Chondrocyte (in vitro differentiated cells): ENCODE measurements at regions not wholly inside any gene's neighbourhood (a gene's known extent, or its start where the extent isn't known, plus 50 kb on each side); places are given as distances from the start of the nearest gene placed in this dataset.

Source experiments
- DNase-seq: peaks from one replicate; pipeline ENCODE4 v3.0.0; 2021; ENCODE audit warnings: mixed read lengths, low spot score
- H3K27ac Mint-ChIP-seq: one replicate; pipeline ENCODE4 v1.8.0; 2021; ENCODE audit warnings: mild to moderate bottlenecking, moderate library complexity, mixed read lengths; ENCODE audit not compliant: unreplicated experiment
- H3K27me3 Mint-ChIP-seq: 2 replicates; pipeline ENCODE4 v1.8.0; 2021; ENCODE audit warnings: low read depth, mixed read lengths
- H3K36me3 Mint-ChIP-seq: 2 replicates; pipeline ENCODE4 v1.8.0; 2021; ENCODE audit warnings: low read depth, mixed read lengths
- H3K4me1 Mint-ChIP-seq: 2 replicates; pipeline ENCODE4 v1.8.0; 2021; ENCODE audit warnings: low read depth, mild to moderate bottlenecking, mixed read lengths
- H3K4me3 Mint-ChIP-seq: one replicate; pipeline ENCODE4 v1.8.0; 2021; ENCODE audit warnings: mild to moderate bottlenecking, moderate library complexity, mixed read lengths; ENCODE audit not compliant: unreplicated experiment
- H3K9me3 Mint-ChIP-seq: 2 replicates; pipeline ENCODE4 v1.8.0; 2021; ENCODE audit warnings: low read depth, mixed read lengths
- CTCF ChIP-seq: fragments of 200-600 bp; sonication (generic); IDR thresholded peaks from 2 replicates; pipeline ENCODE4 v1.5.0; 2021; ENCODE audit warnings: antibody characterized with exemption, mild to moderate bottlenecking, moderate library complexity

- Mint-ChIP-seq H3K36me3 (no peaks in the 10 kb centered on the region), H3K4me1 (no peaks in the 10 kb centered on the region), H3K27ac (no peak overlapping the region), H3K9me3 (peaks cover 9% of the 10 kb centered on the region), H3K4me3 (no peak overlapping the region), H3K27me3 (no peaks in the 10 kb centered on the region)
- no peak for TF ChIP-seq CTCF
- no peak for DNase-seq
These were observed 413.3 kb downstream of the BCL11A start for GRCh38 chr2:60140185-60140584.

GRCh38 chr2:60136913-60137312 is 416.5 kb downstream of the BCL11A start:
- H3K36me3 Mint-ChIP-seq, result no peaks in the 10 kb centered on the region
- peaks cover 13% of the 10 kb centered on the region for H3K9me3 Mint-ChIP-seq
- H3K4me1 Mint-ChIP-seq, result no peaks in the 10 kb centered on the region
- no peak for TF ChIP-seq CTCF
- H3K27ac Mint-ChIP-seq, result no peak overlapping the region
- no peaks in the 10 kb centered on the region for H3K27me3 Mint-ChIP-seq
- DNase-seq, result no peak
- H3K4me3 Mint-ChIP-seq, result no peak overlapping the region

GRCh38 chr2:60127191-60127590 is 426.3 kb downstream of the BCL11A start:
- H3K27ac Mint-ChIP-seq, result no peak overlapping the region
- no peaks in the 10 kb centered on the region for H3K36me3 Mint-ChIP-seq
- H3K4me3 Mint-ChIP-seq, result no peak overlapping the region
- H3K4me1 Mint-ChIP-seq, result no peaks in the 10 kb centered on the region
- H3K27me3 Mint-ChIP-seq, result no peaks in the 10 kb centered on the region
- TF ChIP-seq CTCF, result no peak
- H3K9me3 Mint-ChIP-seq, result peaks cover 5% of the 10 kb centered on the region
- no peak for DNase-seq

- TF ChIP-seq CTCF, result no peak
- Mint-ChIP-seq H3K4me3 (no peak overlapping the region), H3K27me3 (no peaks in the 10 kb centered on the region), H3K27ac (no peak overlapping the region), H3K9me3 (peaks cover 5% of the 10 kb centered on the region), H3K4me1 (no peaks in the 10 kb centered on the region), H3K36me3 (no peaks in the 10 kb centered on the region)
- DNase-seq, result no peak
These were observed 427.6 kb downstream of the BCL11A start for GRCh38 chr2:60125611-60126426.

GRCh38 chr2:60119778-60120177 is 433.7 kb downstream of the BCL11A start:
- Mint-ChIP-seq H3K9me3 (peaks cover 23% of the 10 kb centered on the region), H3K27ac (no peak overlapping the region)
- TF ChIP-seq CTCF, result peak; percentile 22

More at GRCh38 chr2:60119778-60120177, 433.7 kb downstream of the BCL11A start:
- H3K36me3 Mint-ChIP-seq, result no peaks in the 10 kb centered on the region
- H3K4me3 Mint-ChIP-seq, result no peak overlapping the region
- H3K4me1 Mint-ChIP-seq, result peaks cover under 1% of the 10 kb centered on the region
- no peak for DNase-seq
- H3K27me3 Mint-ChIP-seq, result no peaks in the 10 kb centered on the region
